ENCODE measurements at regions not wholly inside any gene's neighbourhood (a gene's known extent, or its start where the extent isn't known, plus 50 kb on each side); places are given as distances from the start of the nearest gene placed in this dataset.

DNA sequence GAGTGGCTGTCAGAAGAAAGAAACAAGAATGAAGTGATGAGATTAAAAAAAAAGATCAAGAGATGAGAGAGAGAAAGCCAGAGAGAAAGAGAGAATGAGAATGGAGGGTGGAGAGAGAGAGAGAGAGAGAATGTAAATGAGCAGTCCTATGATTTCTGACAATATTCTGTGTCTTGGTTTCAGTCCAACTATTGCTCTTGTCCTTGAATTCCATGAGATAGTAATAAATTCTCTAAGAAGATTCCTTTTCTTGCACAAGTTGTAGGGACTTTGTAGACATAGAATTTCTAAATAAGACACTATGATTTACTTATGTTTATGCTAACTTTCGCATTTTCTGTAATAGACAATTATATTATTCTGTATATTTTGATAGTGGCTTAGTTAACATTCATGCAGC is 149.6 kb upstream of the CTSO start:
- no peak for DNase-seq (ENCODE audit: insufficient read length, low spot score)
- TF ChIP-seq, protein P1, sequence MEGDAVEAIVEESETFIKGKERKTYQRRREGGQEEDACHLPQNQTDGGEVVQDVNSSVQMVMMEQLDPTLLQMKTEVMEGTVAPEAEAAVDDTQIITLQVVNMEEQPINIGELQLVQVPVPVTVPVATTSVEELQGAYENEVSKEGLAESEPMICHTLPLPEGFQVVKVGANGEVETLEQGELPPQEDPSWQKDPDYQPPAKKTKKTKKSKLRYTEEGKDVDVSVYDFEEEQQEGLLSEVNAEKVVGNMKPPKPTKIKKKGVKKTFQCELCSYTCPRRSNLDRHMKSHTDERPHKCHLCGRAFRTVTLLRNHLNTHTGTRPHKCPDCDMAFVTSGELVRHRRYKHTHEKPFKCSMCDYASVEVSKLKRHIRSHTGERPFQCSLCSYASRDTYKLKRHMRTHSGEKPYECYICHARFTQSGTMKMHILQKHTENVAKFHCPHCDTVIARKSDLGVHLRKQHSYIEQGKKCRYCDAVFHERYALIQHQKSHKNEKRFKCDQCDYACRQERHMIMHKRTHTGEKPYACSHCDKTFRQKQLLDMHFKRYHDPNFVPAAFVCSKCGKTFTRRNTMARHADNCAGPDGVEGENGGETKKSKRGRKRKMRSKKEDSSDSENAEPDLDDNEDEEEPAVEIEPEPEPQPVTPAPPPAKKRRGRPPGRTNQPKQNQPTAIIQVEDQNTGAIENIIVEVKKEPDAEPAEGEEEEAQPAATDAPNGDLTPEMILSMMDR (IDR thresholded peaks at IDR 0.05; ENCODE audit: insufficient read depth, missing control alignments), result no peak
- no peak for FAIRE-seq

DNA sequence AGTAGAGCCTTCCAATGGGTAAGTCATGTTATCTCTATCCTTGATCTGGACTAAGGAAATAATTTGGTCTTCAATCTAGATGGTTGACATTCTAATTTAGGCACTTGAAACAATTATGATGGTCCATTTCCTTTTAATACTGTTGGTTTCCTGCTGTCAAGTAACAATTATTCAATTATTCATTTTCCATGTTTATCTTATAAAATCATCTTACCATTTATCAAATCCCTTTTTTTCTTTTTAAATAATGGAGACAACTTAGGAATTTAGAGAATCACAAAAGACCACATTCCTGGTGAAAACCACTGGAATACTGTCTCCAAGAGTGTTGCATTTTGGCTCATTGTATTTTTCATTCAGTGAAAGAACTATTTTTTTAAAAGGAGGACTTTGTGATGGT is 148.7 kb upstream of the CTSO start:
- no peak for DNase-seq (ENCODE audit: insufficient read length, low spot score)
- TF ChIP-seq, protein P1 (IDR thresholded peaks at IDR 0.05; ENCODE audit: insufficient read depth, missing control alignments), result no peak
- no peak for FAIRE-seq

DNA sequence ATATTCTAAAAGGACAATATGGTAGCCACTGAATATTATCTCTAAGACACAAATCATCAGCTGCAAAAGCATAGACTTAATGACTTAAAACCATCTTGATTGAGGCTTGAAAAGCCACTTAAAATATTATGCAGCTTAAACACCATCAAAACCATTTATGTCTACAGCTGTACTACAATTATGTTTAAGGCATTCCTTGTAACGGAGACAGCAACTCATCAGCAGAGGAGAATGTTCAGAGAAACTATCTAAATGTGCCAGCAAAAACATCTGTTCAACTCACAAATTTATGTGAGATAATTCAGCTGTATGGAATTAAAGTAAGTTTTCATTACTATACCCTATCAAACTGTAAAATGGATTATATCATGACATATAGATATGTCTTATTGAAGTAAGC is 147.9 kb upstream of the CTSO start:
- TF ChIP-seq, protein P1 (IDR thresholded peaks at IDR 0.05; ENCODE audit: insufficient read depth, missing control alignments), result no peak
- FAIRE-seq (peak; percentile 55), DNase-seq (ENCODE audit: insufficient read length, low spot score) (no peak)

DNA sequence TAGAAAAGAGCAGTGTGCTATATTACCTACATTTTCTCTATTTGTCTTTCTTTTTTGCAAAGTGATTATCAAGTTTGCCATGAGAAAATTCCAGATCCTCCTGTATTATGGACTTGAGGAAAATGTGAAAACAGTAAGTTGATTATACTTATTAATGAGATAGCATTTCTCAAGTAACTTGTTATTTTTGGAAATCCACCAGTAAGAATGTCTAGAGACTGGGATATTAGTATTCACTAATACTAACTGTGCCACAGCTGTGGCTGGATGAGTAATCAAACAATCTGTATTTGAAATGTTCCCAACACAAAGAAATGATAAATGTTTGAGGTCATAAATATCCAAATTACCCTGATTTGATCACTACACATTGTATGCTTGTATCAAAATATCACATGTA is 147.0 kb upstream of the CTSO start:
- DNase-seq (ENCODE audit: insufficient read length, low spot score) (no peak), FAIRE-seq (no peak)

DNA sequence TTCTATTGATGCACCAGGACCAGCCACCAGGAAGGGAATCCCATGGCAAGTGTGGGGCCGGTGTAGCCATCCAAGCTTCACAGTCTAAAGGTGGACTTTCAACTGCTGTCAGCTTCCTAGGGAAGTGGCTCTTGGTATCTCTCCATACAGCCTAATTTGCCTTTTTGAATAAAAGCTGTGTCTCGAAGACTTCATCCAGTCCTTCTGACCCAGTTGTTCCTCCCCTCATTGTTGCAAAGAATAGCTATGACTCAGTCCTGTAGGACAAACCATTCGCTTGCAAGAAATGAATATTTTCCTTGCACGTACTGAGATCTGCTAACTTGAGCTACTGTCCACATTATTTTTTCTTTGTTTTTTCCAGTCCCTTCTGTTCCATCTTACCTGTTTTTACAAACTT is 145.1 kb upstream of the CTSO start:
- no peak for FAIRE-seq

More for the DNA sequence above, 147.0 kb upstream of the CTSO start:
- TF ChIP-seq, protein P1 (IDR thresholded peaks at IDR 0.05; ENCODE audit: insufficient read depth, missing control alignments), result no peak

DNA sequence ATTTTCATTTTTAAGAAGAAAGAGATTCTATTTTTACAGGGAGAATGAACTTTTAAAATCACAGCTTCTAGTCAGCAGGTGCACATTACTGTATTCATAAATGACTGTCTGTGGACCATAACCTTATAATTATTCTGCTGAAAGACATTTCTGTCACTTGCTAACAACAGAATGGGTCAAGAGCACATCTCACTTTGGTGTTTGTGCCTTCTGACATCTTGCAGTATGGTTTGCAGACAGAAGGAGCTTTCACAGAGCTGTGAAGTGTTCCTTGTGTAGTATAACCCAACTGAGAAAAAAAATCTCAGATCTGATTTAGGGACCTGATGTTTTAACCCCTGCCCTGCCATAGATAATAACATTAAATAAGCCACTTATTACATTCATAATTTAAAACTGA is 131.4 kb upstream of the CTSO start:
- TF ChIP-seq, protein P1 (IDR thresholded peaks at IDR 0.05; ENCODE audit: insufficient read depth, missing control alignments), result no peak
- DNase-seq (ENCODE audit: insufficient read length, low spot score) (no peak), FAIRE-seq (no peak)

More for the DNA sequence above, 145.1 kb upstream of the CTSO start:
- TF ChIP-seq, protein P1 (IDR thresholded peaks at IDR 0.05; ENCODE audit: insufficient read depth, missing control alignments), result no peak
- no peak for DNase-seq (ENCODE audit: insufficient read length, low spot score)

DNA sequence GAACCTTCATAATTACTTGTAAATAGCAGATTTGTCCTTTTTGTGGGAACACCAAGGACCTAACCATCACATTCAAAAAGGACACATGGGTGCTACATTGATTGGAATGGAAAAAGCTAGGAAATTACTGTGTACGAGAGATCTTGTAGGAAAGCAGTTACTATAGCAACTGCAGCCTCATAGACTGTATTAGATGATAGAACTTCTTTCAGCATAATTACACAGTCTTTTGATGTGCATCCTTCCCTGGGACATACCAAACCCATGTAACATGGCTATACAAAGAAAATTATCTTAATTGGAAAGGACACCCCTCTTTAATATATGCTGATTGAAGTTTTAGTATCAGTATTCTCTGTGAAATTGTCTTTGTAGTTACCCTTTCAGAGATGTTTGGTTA is 130.7 kb upstream of the CTSO start:
- TF ChIP-seq, protein P1 (IDR thresholded peaks at IDR 0.05; ENCODE audit: insufficient read depth, missing control alignments), result no peak
- no peak for FAIRE-seq
- DNase-seq (ENCODE audit: insufficient read length, low spot score), result no peak
